Medulla oblongata (tissue), 1 donor: ENCODE measurements at regions not wholly inside any gene's neighbourhood (a gene's known extent, or its start where the extent isn't known, plus 50 kb on each side); places are given as distances from the start of the nearest gene placed in this dataset.

ENCODE experiments used
- DNase-seq: peaks from one replicate; pipeline ENCODE4 v3.0.0-alpha.2; 2015; ENCODE audit errors: extremely low spot score

- DNase-seq = no peak
These were observed 2175.9 kb downstream of the PCDH9 start for GRCh38 chr13:65054277-65054676.

- no peak for DNase-seq
These were observed 2193.1 kb downstream of the PCDH9 start for GRCh38 chr13:65036999-65037398.

GRCh38 chr13:65035302-65035701 lies 2194.8 kb downstream of the PCDH9 start:
- DNase-seq = no peak

- no peak for DNase-seq
These were observed 2195.9 kb downstream of the PCDH9 start for GRCh38 chr13:65034266-65034665.

- DNase-seq = no peak
These were observed 2197.3 kb downstream of the PCDH9 start for GRCh38 chr13:65032825-65033224.

GRCh38 chr13:65028101-65028500 lies 2202.0 kb downstream of the PCDH9 start:
- DNase-seq = no peak

- no peak for DNase-seq
These were observed 2203.6 kb downstream of the PCDH9 start for GRCh38 chr13:65026505-65026904.

- no peak for DNase-seq
These were observed 2218.8 kb downstream of the PCDH9 start for GRCh38 chr13:65011378-65011777.

- DNase-seq = no peak
These were observed 2232.7 kb downstream of the PCDH9 start for GRCh38 chr13:64997438-64997837.

- no peak for DNase-seq
These were observed 2236.5 kb downstream of the PCDH9 start for GRCh38 chr13:64993514-64994164.

- DNase-seq = no peak
These were observed 2237.8 kb downstream of the PCDH9 start for GRCh38 chr13:64992314-64992713.

- no peak for DNase-seq
These were observed 2245.1 kb downstream of the PCDH9 start for GRCh38 chr13:64985075-64985474.

GRCh38 chr13:64962404-64962803 lies 2267.7 kb downstream of the PCDH9 start:
- no peak for DNase-seq

GRCh38 chr13:64959276-64959675 lies 2270.9 kb downstream of the PCDH9 start:
- no peak for DNase-seq

GRCh38 chr13:64958106-64958505 lies 2272.0 kb downstream of the PCDH9 start:
- no peak for DNase-seq

GRCh38 chr13:64938660-64939059 lies 2291.5 kb downstream of the PCDH9 start:
- DNase-seq = no peak

- DNase-seq = no peak
These were observed 2292.8 kb downstream of the PCDH9 start for GRCh38 chr13:64937302-64937701.

GRCh38 chr13:64936879-64937278 lies 2293.3 kb downstream of the PCDH9 start:
- no peak for DNase-seq

GRCh38 chr13:64935441-64935840 lies 2294.7 kb downstream of the PCDH9 start:
- DNase-seq = no peak

GRCh38 chr13:64934569-64935362 lies 2295.4 kb downstream of the PCDH9 start:
- no peak for DNase-seq

- no peak for DNase-seq
These were observed 2299.5 kb downstream of the PCDH9 start for GRCh38 chr13:64930636-64931035.

- DNase-seq = no peak
These were observed 2301.2 kb downstream of the PCDH9 start for GRCh38 chr13:64928696-64929499.

GRCh38 chr13:64925727-64926126 lies 2304.4 kb downstream of the PCDH9 start:
- no peak for DNase-seq
